ENCODE measurements at regions not wholly inside any gene's neighbourhood (a gene's known extent, or its start where the extent isn't known, plus 50 kb on each side); places are given as distances from the start of the nearest gene placed in this dataset.

DNA sequence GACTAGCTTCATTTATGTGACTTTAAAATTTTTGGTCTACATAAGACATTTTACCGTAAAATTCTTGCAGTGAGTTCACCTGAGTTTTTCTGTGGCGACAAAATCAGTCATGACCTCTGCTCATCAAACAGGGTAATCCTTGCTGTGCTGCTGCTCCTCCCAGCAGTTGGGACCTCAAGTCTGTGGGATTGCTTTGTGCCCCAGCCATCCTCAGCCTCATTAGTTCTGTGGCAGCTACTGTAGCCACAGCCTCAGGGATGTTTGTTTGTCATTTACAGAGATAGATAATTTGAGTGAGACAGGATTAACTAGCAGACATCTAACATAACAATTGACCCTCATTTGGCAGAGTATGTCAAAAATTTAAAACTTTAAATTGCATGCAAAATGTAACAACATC lies 357.0 kb downstream of the PCNX1 start:
- TF ChIP-seq CTCF (IDR thresholded peaks at IDR 0.05) = no peak
- no peak for TF ChIP-seq EP300 (IDR thresholded peaks at IDR 0.05)
- TF ChIP-seq POLR2AphosphoS5 (IDR thresholded peaks at IDR 0.05) = no peak

Measured in sigmoid colon (tissue), 4 donors.